PFSK-1 (cell line): ENCODE measurements at regions not wholly inside any gene's neighbourhood (a gene's known extent, or its start where the extent isn't known, plus 50 kb on each side); places are given as distances from the start of the nearest gene placed in this dataset.

Experiments used
- FOXP2 ChIP-seq: optimal IDR thresholded peaks from 2 replicates; pipeline ENCODE3; 2011; ENCODE audit warnings: borderline replicate concordance, control low read depth, inconsistent platforms; ENCODE audit not compliant: insufficient read depth; ENCODE audit errors: extremely low read length, extremely low read depth
- POLR2AphosphoS5 ChIP-seq: IDR thresholded peaks from 2 replicates; pipeline ENCODE4 v1.6.1; 2012; ENCODE audit warnings: low read depth, mild to moderate bottlenecking, control low read depth, low read length, moderate library complexity
- SIN3A ChIP-seq: IDR thresholded peaks from 2 replicates; pipeline ENCODE4 v1.6.1; 2012; ENCODE audit warnings: mild to moderate bottlenecking, low read length, moderate library complexity, borderline replicate concordance; ENCODE audit not compliant: insufficient read depth
- TAF1 ChIP-seq: IDR thresholded peaks from 2 replicates; pipeline ENCODE4 v1.6.1; 2012; ENCODE audit warnings: low read length, control low read depth, borderline replicate concordance; ENCODE audit not compliant: insufficient read depth
- TF ChIP-seq, protein P1 (sequence below), 2 experiments: IDR thresholded peaks; 2 replicates each; pipeline versions ENCODE4 v1.6.1 to v1.8.0; 2011 to 2012; ENCODE audit warnings: low read depth in 2 of 2, low read length in 2 of 2, control low read depth in 1 of 2, inconsistent platforms in 1 of 2, mild to moderate bottlenecking in 1 of 2, moderate library complexity in 1 of 2; ENCODE audit not compliant: insufficient read depth in 1 of 2

DNA sequence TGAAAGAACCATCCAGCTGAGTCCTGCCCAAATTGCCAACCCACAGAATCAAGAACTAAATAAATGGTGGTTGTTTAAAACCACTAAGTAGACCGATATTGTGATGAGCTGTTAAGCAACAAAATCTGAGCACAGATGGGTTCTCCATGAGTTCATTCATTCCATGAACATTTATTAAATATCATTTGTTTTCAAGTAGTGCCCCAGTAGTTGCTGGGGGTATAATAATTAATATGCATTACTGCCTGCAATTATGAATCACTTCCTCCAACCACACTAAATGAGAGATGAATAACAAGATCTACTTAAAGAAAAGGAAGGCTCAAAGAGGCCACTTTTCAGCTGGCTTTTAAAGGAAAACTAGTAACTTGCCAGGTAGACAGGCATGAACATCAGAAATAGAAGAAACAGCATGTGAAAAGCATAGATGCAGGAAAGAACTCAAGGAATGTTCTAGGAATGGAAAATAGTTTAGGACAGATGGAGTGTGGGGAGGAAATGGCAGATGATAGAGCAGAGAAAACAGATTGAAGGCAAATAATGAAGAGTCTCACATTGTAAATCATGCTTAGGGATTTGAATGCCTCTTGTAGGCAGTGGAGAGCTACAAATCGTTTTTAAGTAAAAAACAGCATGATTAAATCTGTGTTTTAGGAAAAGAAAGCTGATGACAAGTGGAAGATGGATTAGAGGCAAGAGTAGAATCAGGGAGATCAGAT, 641.7 kb upstream of the DIPK2B start:
- TF ChIP-seq POLR2AphosphoS5, result no peak
- TF ChIP-seq SIN3A, result no peak
- TF ChIP-seq FOXP2, result no peak
- no peak for TF ChIP-seq TAF1
- TF ChIP-seq, protein P1, sequence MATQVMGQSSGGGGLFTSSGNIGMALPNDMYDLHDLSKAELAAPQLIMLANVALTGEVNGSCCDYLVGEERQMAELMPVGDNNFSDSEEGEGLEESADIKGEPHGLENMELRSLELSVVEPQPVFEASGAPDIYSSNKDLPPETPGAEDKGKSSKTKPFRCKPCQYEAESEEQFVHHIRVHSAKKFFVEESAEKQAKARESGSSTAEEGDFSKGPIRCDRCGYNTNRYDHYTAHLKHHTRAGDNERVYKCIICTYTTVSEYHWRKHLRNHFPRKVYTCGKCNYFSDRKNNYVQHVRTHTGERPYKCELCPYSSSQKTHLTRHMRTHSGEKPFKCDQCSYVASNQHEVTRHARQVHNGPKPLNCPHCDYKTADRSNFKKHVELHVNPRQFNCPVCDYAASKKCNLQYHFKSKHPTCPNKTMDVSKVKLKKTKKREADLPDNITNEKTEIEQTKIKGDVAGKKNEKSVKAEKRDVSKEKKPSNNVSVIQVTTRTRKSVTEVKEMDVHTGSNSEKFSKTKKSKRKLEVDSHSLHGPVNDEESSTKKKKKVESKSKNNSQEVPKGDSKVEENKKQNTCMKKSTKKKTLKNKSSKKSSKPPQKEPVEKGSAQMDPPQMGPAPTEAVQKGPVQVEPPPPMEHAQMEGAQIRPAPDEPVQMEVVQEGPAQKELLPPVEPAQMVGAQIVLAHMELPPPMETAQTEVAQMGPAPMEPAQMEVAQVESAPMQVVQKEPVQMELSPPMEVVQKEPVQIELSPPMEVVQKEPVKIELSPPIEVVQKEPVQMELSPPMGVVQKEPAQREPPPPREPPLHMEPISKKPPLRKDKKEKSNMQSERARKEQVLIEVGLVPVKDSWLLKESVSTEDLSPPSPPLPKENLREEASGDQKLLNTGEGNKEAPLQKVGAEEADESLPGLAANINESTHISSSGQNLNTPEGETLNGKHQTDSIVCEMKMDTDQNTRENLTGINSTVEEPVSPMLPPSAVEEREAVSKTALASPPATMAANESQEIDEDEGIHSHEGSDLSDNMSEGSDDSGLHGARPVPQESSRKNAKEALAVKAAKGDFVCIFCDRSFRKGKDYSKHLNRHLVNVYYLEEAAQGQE (IDR thresholded peaks at IDR 0.05; ENCODE audit: insufficient read depth in 1 of 2, low read depth in 2 of 2, low read length in 2 of 2), result no peak
